Hepatocyte (in vitro differentiated cells): ENCODE measurements at regions not wholly inside any gene's neighbourhood (a gene's known extent, or its start where the extent isn't known, plus 50 kb on each side); places are given as distances from the start of the nearest gene placed in this dataset.
"Not testable (repeated sequence)": the region's sequence is repeated elsewhere in the genome, so short reads cannot be mapped to it uniquely, and the experiment has no call there.

Experiments used
- DNase-seq: peaks from one replicate; pipeline ENCODE4 v3.0.0-alpha.2; 2016; ENCODE audit warnings: low spot score
- H2AFZ ChIP-seq: fragments of 200-600 bp; sonication (generic); 2 replicates; pipeline ENCODE4 v1.6.0; 2016; ENCODE audit warnings: antibody characterized with exemption, mild to moderate bottlenecking
- H3K27ac ChIP-seq: fragments of 200-600 bp; sonication (generic); 2 replicates; pipeline ENCODE4 v1.5.1; 2016; ENCODE audit warnings: mild to moderate bottlenecking
- H3K27me3 ChIP-seq: fragments of 200-600 bp; sonication (generic); 2 replicates; pipeline ENCODE4 v1.6.1; 2016
- H3K36me3 ChIP-seq: fragments of 200-600 bp; sonication (generic); replicated peaks from 2 replicates; pipeline ENCODE4 v1.5.1; 2016; ENCODE audit warnings: low read depth; ENCODE audit not compliant: insufficient read depth
- H3K4me1 ChIP-seq: fragments of 200-600 bp; sonication (generic); 2 replicates; pipeline ENCODE4 v1.5.1; 2016; ENCODE audit warnings: mild to moderate bottlenecking, moderate library complexity; ENCODE audit not compliant: insufficient read depth
- H3K4me2 ChIP-seq: fragments of 200-600 bp; sonication (generic); 2 replicates; pipeline ENCODE4 v1.6.0; 2016
- H3K4me3 ChIP-seq: fragments of 200-600 bp; sonication (generic); 2 replicates; pipeline ENCODE4 v1.5.1; 2016; ENCODE audit warnings: mild to moderate bottlenecking
- H3K79me2 ChIP-seq: fragments of 200-600 bp; sonication (generic); 2 replicates; pipeline ENCODE4 v1.6.0; 2017; ENCODE audit warnings: mild to moderate bottlenecking
- H3K9me2 ChIP-seq: fragments of 200-600 bp; sonication (generic); replicated peaks from 2 replicates; pipeline ENCODE4 v1.6.0; 2017; ENCODE audit warnings: mild to moderate bottlenecking; ENCODE audit not compliant: insufficient read depth
- H3K9me3 ChIP-seq: fragments of 200-600 bp; sonication (generic); 2 replicates; pipeline ENCODE4 v1.5.1; 2016; ENCODE audit warnings: low read depth, mild to moderate bottlenecking
- H4K20me1 ChIP-seq: fragments of 200-600 bp; sonication (generic); 2 replicates; pipeline ENCODE4 v1.6.0; 2016; ENCODE audit warnings: mild to moderate bottlenecking; ENCODE audit not compliant: insufficient read depth, poor library complexity, severe bottlenecking
- CTCF ChIP-seq: fragments of 200-600 bp; sonication (generic); IDR thresholded peaks from 2 replicates; pipeline ENCODE4 v1.5.1; 2016; ENCODE audit warnings: antibody characterized with exemption, mild to moderate bottlenecking; ENCODE audit not compliant: poor library complexity
- EZH2 ChIP-seq: fragments of 200-600 bp; sonication (generic); IDR thresholded peaks from 2 replicates; pipeline ENCODE4 v1.6.1; 2016; ENCODE audit warnings: antibody characterized with exemption, mild to moderate bottlenecking, borderline replicate concordance
- EZH2phosphoT487 ChIP-seq: fragments of 200-600 bp; sonication (generic); IDR thresholded peaks from one replicate; pipeline ENCODE4 v1.6.1; 2018; ENCODE audit warnings: antibody characterized with exemption, mild to moderate bottlenecking, low read depth, moderate library complexity; ENCODE audit not compliant: unreplicated experiment, severe bottlenecking
- WGBS: methylation state at CpG from one replicate; pipeline ENCODE4 v1.1.6; 2016; ENCODE audit warnings: low lambda C conversion rate; ENCODE audit errors: missing lambda C conversion rate; 5-methylcytosine and 5-hydroxymethylcytosine counted together

DNA sequence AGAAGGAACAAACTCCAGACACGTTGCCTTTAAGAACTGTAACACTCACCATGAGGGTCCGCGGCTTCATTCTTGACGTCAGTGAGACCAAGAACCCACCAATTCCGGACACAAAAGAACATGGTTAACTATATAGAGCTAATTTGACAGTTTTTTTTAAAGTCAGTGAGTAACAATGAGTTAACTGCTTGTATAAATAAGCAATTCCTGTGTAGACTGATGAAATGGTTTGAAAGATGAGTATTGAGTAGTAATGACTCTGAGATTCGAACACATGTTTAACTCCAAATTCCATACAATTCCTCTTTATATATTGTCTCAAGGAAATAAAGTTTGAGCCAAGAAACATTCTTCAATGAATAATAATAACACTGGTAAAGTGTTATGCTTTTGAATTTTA, 478.0 kb downstream of the MMUT start:
- Histone ChIP-seq H3K4me1 (no peaks in the 10 kb centered on the region), H4K20me1 (no peaks in the 10 kb centered on the region), H2AFZ (no peak overlapping the region), H3K27me3 (no peaks in the 10 kb centered on the region), H3K36me3 (no peaks in the 10 kb centered on the region), H3K4me3 (no peak overlapping the region), H3K27ac (no peak overlapping the region), H3K9me2 (no peaks in the 10 kb centered on the region), H3K79me2 (no peaks in the 10 kb centered on the region), H3K9me3 (no peaks in the 10 kb centered on the region), H3K4me2 (no peak overlapping the region)
- no peak for TF ChIP-seq EZH2phosphoT487
- no peak for TF ChIP-seq CTCF
- no peak for TF ChIP-seq EZH2
- DNase-seq: no peak
- WGBS: 87% methylated on average over 6 of the region's 6 CpGs

GRCh38 chr6:48983968-48984367, 479.1 kb downstream of the MMUT start:
- not testable (repeated sequence) for H4K20me1 ChIP-seq, H3K4me3 ChIP-seq, H3K36me3 ChIP-seq, H3K4me1 ChIP-seq, H3K4me2 ChIP-seq, H3K27me3 ChIP-seq, H3K9me3 ChIP-seq, H2AFZ ChIP-seq, DNase-seq, H3K27ac ChIP-seq, H3K79me2 ChIP-seq, H3K9me2 ChIP-seq
- 93% methylated on average over 19 of the region's 20 CpGs for WGBS

DNA sequence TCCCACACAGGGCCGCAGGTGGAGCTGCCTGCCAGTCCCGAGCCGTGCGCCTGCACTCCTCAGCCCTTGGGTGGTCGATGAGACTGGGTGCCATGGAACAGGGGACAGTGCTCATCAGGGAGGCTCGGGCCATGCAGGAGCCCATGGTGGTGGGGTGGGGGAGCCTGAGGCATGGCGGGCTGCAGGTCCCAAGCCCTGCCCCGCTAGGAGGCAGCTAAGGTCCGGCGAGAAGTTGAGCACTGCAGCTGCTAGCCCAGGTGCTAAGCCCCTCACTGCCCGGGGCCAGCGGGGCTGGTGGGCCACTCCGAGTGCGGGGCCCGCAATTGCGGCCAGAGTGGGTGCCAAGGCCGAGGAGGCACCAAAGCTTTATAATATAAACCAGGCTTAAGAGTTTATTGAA, 479.7 kb downstream of the MMUT start:
- H3K9me3 ChIP-seq: no peaks in the 10 kb centered on the region
- H3K9me2 ChIP-seq: no peaks in the 10 kb centered on the region
- no peaks in the 10 kb centered on the region for H3K79me2 ChIP-seq
- no peaks in the 10 kb centered on the region for H4K20me1 ChIP-seq
- H3K27me3 ChIP-seq: no peaks in the 10 kb centered on the region
- no peak overlapping the region for H3K27ac ChIP-seq
- H3K4me1 ChIP-seq: no peaks in the 10 kb centered on the region
- no peaks in the 10 kb centered on the region for H3K36me3 ChIP-seq
- H3K4me2 ChIP-seq: no peak overlapping the region
- no peak for DNase-seq
- 97% methylated on average over 17 of the region's 17 CpGs for WGBS
- TF ChIP-seq CTCF (no peak), EZH2phosphoT487 (no peak), EZH2 (no peak)
- no peak overlapping the region for H2AFZ ChIP-seq
- no peak overlapping the region for H3K4me3 ChIP-seq

GRCh38 chr6:48979806-48980205, 483.2 kb downstream of the MMUT start:
- WGBS: 76% methylated on average over 2 of the region's 2 CpGs
- no peak for DNase-seq
- Histone ChIP-seq H3K9me3 (no peaks in the 10 kb centered on the region), H3K36me3 (no peaks in the 10 kb centered on the region), H2AFZ (no peak overlapping the region), H3K4me2 (no peak overlapping the region), H3K4me3 (no peak overlapping the region), H3K4me1 (no peaks in the 10 kb centered on the region), H3K79me2 (no peaks in the 10 kb centered on the region), H3K27me3 (no peaks in the 10 kb centered on the region), H3K9me2 (no peaks in the 10 kb centered on the region), H4K20me1 (no peaks in the 10 kb centered on the region), H3K27ac (no peak overlapping the region)
- TF ChIP-seq EZH2phosphoT487: no peak
- TF ChIP-seq CTCF: no peak
- TF ChIP-seq EZH2: no peak
